Stimulated activated CD4-positive, alpha-beta T cell treated with anti-CD3 and anti-CD28 coated beads, Interleukin-12 subunit alpha, Interleukin-12 subunit beta, amount 100 ng/mL, for 24 hours (primary cell): ENCODE measurements at regions not wholly inside any gene's neighbourhood (a gene's known extent, or its start where the extent isn't known, plus 50 kb on each side); places are given as distances from the start of the nearest gene placed in this dataset.

Experiments
- DNase-seq, 2 experiments: peaks; one replicate each; pipeline ENCODE4 v3.0.0-alpha.2; 2020; ENCODE audit warnings: low read depth in 2 of 2

GRCh38 chr2:13533524-13533922 lies 816.8 kb downstream of the TRIB2 start:
- DNase-seq, result no peak

GRCh38 chr2:13536941-13537340 lies 820.2 kb downstream of the TRIB2 start:
- DNase-seq, result no peak

GRCh38 chr2:13537771-13538349 lies 821.1 kb downstream of the TRIB2 start:
- DNase-seq, result no peak

- DNase-seq, result no peak
Observed at GRCh38 chr2:13539296-13539695, 822.6 kb downstream of the TRIB2 start.

GRCh38 chr2:13542061-13542460 lies 825.3 kb downstream of the TRIB2 start:
- DNase-seq, result no peak

GRCh38 chr2:13542642-13543041 lies 825.9 kb downstream of the TRIB2 start:
- no peak for DNase-seq

- no peak for DNase-seq
Observed at GRCh38 chr2:13543550-13543949, 826.8 kb downstream of the TRIB2 start.

GRCh38 chr2:13545320-13545719 lies 828.6 kb downstream of the TRIB2 start:
- no peak for DNase-seq

- no peak for DNase-seq
Observed at GRCh38 chr2:13546131-13546530, 829.4 kb downstream of the TRIB2 start.

GRCh38 chr2:13550285-13551231 lies 833.8 kb downstream of the TRIB2 start:
- no peak for DNase-seq

GRCh38 chr2:13558368-13558767 lies 841.6 kb downstream of the TRIB2 start:
- no peak for DNase-seq

GRCh38 chr2:13560322-13560721 lies 843.6 kb downstream of the TRIB2 start:
- DNase-seq, result no peak

- no peak for DNase-seq
Observed at GRCh38 chr2:13572466-13572865, 855.7 kb downstream of the TRIB2 start.

GRCh38 chr2:13574831-13575230 lies 858.1 kb downstream of the TRIB2 start:
- no peak for DNase-seq

GRCh38 chr2:13576406-13577036 lies 859.8 kb downstream of the TRIB2 start:
- no peak for DNase-seq

GRCh38 chr2:13578547-13578946 lies 861.8 kb downstream of the TRIB2 start:
- DNase-seq, result no peak

GRCh38 chr2:13581471-13581870 lies 864.7 kb downstream of the TRIB2 start:
- DNase-seq, result no peak

- DNase-seq, result no peak
Observed at GRCh38 chr2:13583609-13584008, 866.9 kb downstream of the TRIB2 start.

- no peak for DNase-seq
Observed at GRCh38 chr2:13584020-13584419, 867.3 kb downstream of the TRIB2 start.

- no peak for DNase-seq
Observed at GRCh38 chr2:13585732-13586131, 869.0 kb downstream of the TRIB2 start.

GRCh38 chr2:13596233-13596632 lies 879.5 kb downstream of the TRIB2 start:
- DNase-seq, result no peak

GRCh38 chr2:13597176-13597575 lies 880.4 kb downstream of the TRIB2 start:
- no peak for DNase-seq

GRCh38 chr2:13601506-13601905 lies 884.8 kb downstream of the TRIB2 start:
- no peak for DNase-seq
